Endodermal cell (in vitro differentiated cells): ENCODE measurements at regions not wholly inside any gene's neighbourhood (a gene's known extent, or its start where the extent isn't known, plus 50 kb on each side); places are given as distances from the start of the nearest gene placed in this dataset.

ENCODE experiments used
- DNase-seq: peaks from one replicate; pipeline ENCODE4 v3.0.0-alpha.2; 2017
- H3K27ac ChIP-seq: 2 replicates; pipeline ENCODE4 v1.5.1; 2013; ENCODE audit warnings: mild to moderate bottlenecking, low read depth, low read length, moderate library complexity
- H3K27me3 ChIP-seq: 2 replicates; pipeline ENCODE4 v1.6.1; 2013; ENCODE audit warnings: mild to moderate bottlenecking, low read length, moderate library complexity; ENCODE audit not compliant: insufficient read depth, control insufficient read depth, poor library complexity, severe bottlenecking
- H3K36me3 ChIP-seq: 2 replicates; pipeline ENCODE4 v1.7.0; 2013; ENCODE audit warnings: mild to moderate bottlenecking, low read length, moderate library complexity; ENCODE audit not compliant: control insufficient read depth, insufficient read depth
- H3K4me1 ChIP-seq: one replicate; pipeline ENCODE4 v1.7.0; 2013; ENCODE audit warnings: low read length; ENCODE audit not compliant: control insufficient read depth, insufficient read depth
- H3K4me3 ChIP-seq: 2 replicates; pipeline ENCODE4 v1.5.1; 2013; ENCODE audit warnings: mild to moderate bottlenecking, low read length, moderate library complexity
- H3K9ac ChIP-seq: 2 replicates; pipeline ENCODE4 v1.6.1; 2013; ENCODE audit warnings: mild to moderate bottlenecking, low read length, moderate library complexity; ENCODE audit not compliant: poor library complexity, severe bottlenecking; ENCODE audit errors: extremely low read depth
- H3K9me3 ChIP-seq: 2 replicates; pipeline ENCODE4 v1.6.1; 2013; ENCODE audit warnings: mild to moderate bottlenecking, low read length, moderate library complexity; ENCODE audit not compliant: control insufficient read depth
- H3K27ac Mint-ChIP-seq: 2 replicates; pipeline ENCODE4 v1.8.0; 2020; ENCODE audit warnings: mixed read lengths
- H3K27me3 Mint-ChIP-seq: 2 replicates; pipeline ENCODE4 v1.8.0; 2021; ENCODE audit warnings: mild to moderate bottlenecking, mixed read lengths; ENCODE audit not compliant: insufficient read depth
- H3K36me3 Mint-ChIP-seq: 2 replicates; pipeline ENCODE4 v1.8.0; 2020; ENCODE audit warnings: low read depth, mixed read lengths
- H3K4me1 Mint-ChIP-seq: 2 replicates; pipeline ENCODE4 v1.8.0; 2020; ENCODE audit warnings: mixed read lengths
- H3K4me3 Mint-ChIP-seq: 2 replicates; pipeline ENCODE4 v1.8.0; 2020; ENCODE audit warnings: mild to moderate bottlenecking, moderate library complexity, mixed read lengths
- H3K9me3 Mint-ChIP-seq: 2 replicates; pipeline ENCODE4 v1.8.0; 2020; ENCODE audit warnings: mild to moderate bottlenecking, mixed read lengths
- WGBS, 2 experiments: methylation state at CpG; one replicate each; pipeline versions ENCODE4 v1.1.5 to v1.1.7; 2013; ENCODE audit warnings: missing lambda C conversion rate in 2 of 2, mixed read lengths in 1 of 2; ENCODE audit not compliant: insufficient coverage in 1 of 2, insufficient read length in 1 of 2; 5-methylcytosine and 5-hydroxymethylcytosine counted together
- TF ChIP-seq, protein P1 (sequence below): fragments of 200-600 bp; sonication (generic); conservative IDR thresholded peaks from 2 replicates; pipeline ENCODE4 v1.5.0; 2021; ENCODE audit warnings: antibody characterized with exemption, mild to moderate bottlenecking

DNA sequence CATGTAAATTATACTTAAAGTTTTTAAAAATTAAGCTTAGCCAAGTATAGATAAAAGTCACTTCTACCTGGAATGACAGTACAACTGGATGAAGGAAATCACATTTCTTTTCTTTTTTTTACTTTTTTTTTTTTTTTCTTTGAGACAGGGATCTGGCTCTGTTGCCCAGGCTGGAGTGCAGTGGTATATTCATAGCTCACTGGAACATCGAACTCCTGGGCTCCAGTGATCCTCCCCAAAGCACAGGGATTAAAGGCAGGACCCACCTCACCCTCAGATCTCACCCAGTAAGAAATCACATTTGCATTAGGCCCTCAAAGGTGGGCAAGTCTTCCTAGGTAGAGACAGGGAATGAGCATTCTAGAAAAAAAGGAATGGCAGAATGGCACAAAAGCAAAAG lies 69.5 kb upstream of the C1GALT1 start:
- 100% methylated on average over 1 of the region's 1 CpG; no CpG with 5 or more reads in 1 of the 2 experiments for WGBS, 2 experiments
- no peak overlapping the region for H3K9ac ChIP-seq
- Mint-ChIP-seq H3K36me3 (peaks cover under 1% of the 10 kb centered on the region), H3K4me3 (no peak overlapping the region), H3K9me3 (peaks cover 30% of the 10 kb centered on the region), H3K4me1 (peaks cover 32% of the 10 kb centered on the region), H3K27me3 (no peaks in the 10 kb centered on the region), H3K27ac (no peak overlapping the region)
- no peak for DNase-seq
- H3K36me3 ChIP-seq, result no peaks in the 10 kb centered on the region
- TF ChIP-seq, protein P1, sequence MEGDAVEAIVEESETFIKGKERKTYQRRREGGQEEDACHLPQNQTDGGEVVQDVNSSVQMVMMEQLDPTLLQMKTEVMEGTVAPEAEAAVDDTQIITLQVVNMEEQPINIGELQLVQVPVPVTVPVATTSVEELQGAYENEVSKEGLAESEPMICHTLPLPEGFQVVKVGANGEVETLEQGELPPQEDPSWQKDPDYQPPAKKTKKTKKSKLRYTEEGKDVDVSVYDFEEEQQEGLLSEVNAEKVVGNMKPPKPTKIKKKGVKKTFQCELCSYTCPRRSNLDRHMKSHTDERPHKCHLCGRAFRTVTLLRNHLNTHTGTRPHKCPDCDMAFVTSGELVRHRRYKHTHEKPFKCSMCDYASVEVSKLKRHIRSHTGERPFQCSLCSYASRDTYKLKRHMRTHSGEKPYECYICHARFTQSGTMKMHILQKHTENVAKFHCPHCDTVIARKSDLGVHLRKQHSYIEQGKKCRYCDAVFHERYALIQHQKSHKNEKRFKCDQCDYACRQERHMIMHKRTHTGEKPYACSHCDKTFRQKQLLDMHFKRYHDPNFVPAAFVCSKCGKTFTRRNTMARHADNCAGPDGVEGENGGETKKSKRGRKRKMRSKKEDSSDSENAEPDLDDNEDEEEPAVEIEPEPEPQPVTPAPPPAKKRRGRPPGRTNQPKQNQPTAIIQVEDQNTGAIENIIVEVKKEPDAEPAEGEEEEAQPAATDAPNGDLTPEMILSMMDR, result no peak
- no peaks in the 10 kb centered on the region for H3K27me3 ChIP-seq
- H3K27ac ChIP-seq, result no peak overlapping the region
- H3K4me3 ChIP-seq, result no peak overlapping the region
- peaks cover 3% of the 10 kb centered on the region for H3K4me1 ChIP-seq
- peaks cover 39% of the 10 kb centered on the region for H3K9me3 ChIP-seq

DNA sequence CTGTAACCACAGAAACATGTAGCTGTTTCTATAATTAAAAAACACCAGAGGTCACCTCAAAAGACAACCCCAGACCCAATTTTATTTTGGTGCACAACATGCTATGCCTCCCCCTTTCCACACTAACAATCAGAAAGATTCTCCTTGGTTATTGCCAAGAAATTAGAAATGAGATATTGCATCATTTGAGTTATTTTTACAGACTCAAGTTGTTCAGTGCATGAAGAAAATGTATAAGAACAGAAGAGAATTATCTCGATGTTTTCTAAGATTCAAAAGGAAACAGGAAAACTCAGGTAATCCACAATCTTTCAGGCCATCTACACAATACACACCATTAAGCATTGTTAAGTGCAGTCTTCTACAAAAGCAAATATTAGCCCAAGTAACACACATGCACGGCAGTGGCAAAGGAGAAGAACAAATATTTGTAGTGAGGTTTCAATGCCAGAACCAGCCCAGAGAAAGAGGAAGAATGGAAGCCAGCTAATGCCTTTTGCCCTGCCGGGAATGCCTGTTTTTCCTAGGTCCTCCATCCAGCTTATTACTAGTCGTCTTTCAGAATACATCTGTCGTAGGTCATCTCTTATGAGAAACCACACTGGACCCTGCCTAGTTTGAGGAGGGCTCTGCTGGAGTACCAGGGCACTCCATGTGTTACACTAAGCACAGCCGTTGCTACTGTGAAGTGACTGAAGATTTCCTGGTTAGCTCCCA lies 67.6 kb upstream of the C1GALT1 start:
- Histone ChIP-seq H3K27me3 (no peaks in the 10 kb centered on the region), H3K27ac (no peak overlapping the region), H3K9ac (no peak overlapping the region), H3K36me3 (no peaks in the 10 kb centered on the region), H3K4me1 (peaks cover 3% of the 10 kb centered on the region), H3K9me3 (peaks cover 21% of the 10 kb centered on the region), H3K4me3 (peak overlapping the region; percentile 4)
- Mint-ChIP-seq H3K9me3 (peaks cover 15% of the 10 kb centered on the region), H3K36me3 (no peaks in the 10 kb centered on the region), H3K4me1 (peaks cover 35% of the 10 kb centered on the region), H3K4me3 (no peak overlapping the region), H3K27me3 (no peaks in the 10 kb centered on the region), H3K27ac (no peak overlapping the region)
- WGBS, 2 experiments, result 85 to 94% methylated on average over 5 to 6 of the region's 6 CpGs
- DNase-seq, result no peak
- TF ChIP-seq, protein P1, result no peak

DNA sequence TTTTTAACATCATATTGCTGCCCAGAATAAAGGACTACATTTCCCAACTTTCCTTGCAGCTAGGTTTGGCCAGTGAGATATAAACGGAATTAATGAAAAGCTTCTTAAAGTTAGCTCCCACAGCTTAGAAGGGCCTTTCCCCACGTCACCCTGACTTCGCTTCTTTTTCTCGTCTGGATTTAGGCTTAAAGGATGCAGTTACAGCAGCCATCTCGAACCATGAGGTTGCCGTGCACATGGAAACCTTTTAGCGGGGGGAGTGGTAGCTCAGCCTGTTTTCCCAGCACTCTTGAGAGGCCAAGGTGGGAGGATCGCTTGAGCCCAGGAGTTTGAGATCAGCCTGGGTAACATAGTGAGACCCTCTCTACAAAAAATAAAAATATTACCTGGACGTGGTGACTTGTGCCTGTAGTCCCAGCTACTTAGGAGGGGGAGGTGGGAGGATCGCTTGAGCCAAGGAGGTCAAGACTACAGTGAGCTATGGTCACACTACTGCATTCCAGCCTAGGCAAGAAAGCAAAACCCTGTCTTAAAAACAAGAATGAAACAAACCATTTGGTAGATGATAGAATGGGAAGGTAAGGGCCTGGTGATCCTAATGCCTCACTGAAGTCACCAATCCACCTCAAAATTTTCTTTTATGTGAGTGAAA lies 64.3 kb upstream of the C1GALT1 start:
- H3K9me3 Mint-ChIP-seq, result no peaks in the 10 kb centered on the region
- H3K4me1 Mint-ChIP-seq, result peaks cover 35% of the 10 kb centered on the region
- Histone ChIP-seq H3K9ac (no peak overlapping the region), H3K9me3 (no peaks in the 10 kb centered on the region), H3K27me3 (no peaks in the 10 kb centered on the region), H3K27ac (no peak overlapping the region), H3K4me1 (peaks cover 3% of the 10 kb centered on the region), H3K36me3 (no peaks in the 10 kb centered on the region), H3K4me3 (no peak overlapping the region)
- no peak overlapping the region for H3K4me3 Mint-ChIP-seq
- H3K27me3 Mint-ChIP-seq, result no peaks in the 10 kb centered on the region
- DNase-seq, result no peak
- WGBS, 2 experiments, result 84% methylated on average over 7 to 10 of the region's 10 CpGs
- H3K27ac Mint-ChIP-seq, result no peak overlapping the region
- TF ChIP-seq, protein P1, result no peak
- H3K36me3 Mint-ChIP-seq, result no peaks in the 10 kb centered on the region
